Liver (tissue), 3 donors: ENCODE measurements at regions not wholly inside any gene's neighbourhood (a gene's known extent, or its start where the extent isn't known, plus 50 kb on each side); places are given as distances from the start of the nearest gene placed in this dataset.

Experiments
- EGR1 ChIP-seq, 2 donors: IDR thresholded peaks; 2 replicates each; pipeline ENCODE4 v1.6.1; 2016 to 2018; ENCODE audit warnings: antibody characterized with exemption in 2 of 2, low read depth in 2 of 2
- GABPA ChIP-seq, 2 donors: IDR thresholded peaks in 1 of 2; conservative IDR thresholded peaks in 1 of 2; 2 replicates each; pipeline ENCODE4 v1.6.1; 2016; ENCODE audit warnings: antibody characterized with exemption in 2 of 2, mild to moderate bottlenecking in 1 of 2, moderate library complexity in 1 of 2
- HNF4G ChIP-seq: IDR thresholded peaks from 2 replicates; pipeline ENCODE4 v1.6.1; 2016; ENCODE audit warnings: antibody characterized with exemption
- JUND ChIP-seq, 2 donors: IDR thresholded peaks; 2 replicates each; pipeline ENCODE4 v1.6.1; 2016; ENCODE audit warnings: antibody characterized with exemption in 2 of 2
- RAD21 ChIP-seq, 2 donors: IDR thresholded peaks; 2 replicates each; pipeline ENCODE4 v1.6.1; 2016; ENCODE audit warnings: antibody characterized with exemption in 2 of 2, mild to moderate bottlenecking in 2 of 2
- RXRA ChIP-seq, 2 donors: IDR thresholded peaks; 2 replicates each; pipeline ENCODE4 v1.6.1; 2017 to 2018; ENCODE audit warnings: antibody characterized with exemption in 2 of 2, mild to moderate bottlenecking in 1 of 2
- SP1 ChIP-seq: IDR thresholded peaks from 2 replicates; pipeline ENCODE4 v1.6.1; 2018; ENCODE audit warnings: antibody characterized with exemption, mild to moderate bottlenecking
- TAF1 ChIP-seq: conservative IDR thresholded peaks from 2 replicates; pipeline ENCODE4 v1.6.1; 2016; ENCODE audit warnings: antibody characterized with exemption, mild to moderate bottlenecking
- YY1 ChIP-seq: IDR thresholded peaks from 2 replicates; pipeline ENCODE4 v1.6.1; 2016; ENCODE audit warnings: antibody characterized with exemption, mild to moderate bottlenecking
- TF ChIP-seq, protein P1 (sequence below): IDR thresholded peaks from 2 replicates; pipeline ENCODE4 v1.6.1; 2016; ENCODE audit warnings: antibody characterized with exemption
- TF ChIP-seq, protein P2 (sequence below): fragments of 150-350 bp; IDR thresholded peaks from 2 replicates; pipeline ENCODE4 v1.5.1; 2017; ENCODE audit warnings: improper control_type of control experiment, low read depth, low read length; ENCODE audit not compliant: missing input control
- TF ChIP-seq, protein P3 (sequence below): IDR thresholded peaks from 2 replicates; pipeline ENCODE4 v1.6.1; 2016; ENCODE audit warnings: antibody characterized with exemption
- TF ChIP-seq, protein P4 (sequence below): IDR thresholded peaks from 2 replicates; pipeline ENCODE4 v1.6.1; 2016; ENCODE audit warnings: antibody characterized with exemption, mild to moderate bottlenecking
- donor health status: healthy.
- donor health status: healthy.

DNA sequence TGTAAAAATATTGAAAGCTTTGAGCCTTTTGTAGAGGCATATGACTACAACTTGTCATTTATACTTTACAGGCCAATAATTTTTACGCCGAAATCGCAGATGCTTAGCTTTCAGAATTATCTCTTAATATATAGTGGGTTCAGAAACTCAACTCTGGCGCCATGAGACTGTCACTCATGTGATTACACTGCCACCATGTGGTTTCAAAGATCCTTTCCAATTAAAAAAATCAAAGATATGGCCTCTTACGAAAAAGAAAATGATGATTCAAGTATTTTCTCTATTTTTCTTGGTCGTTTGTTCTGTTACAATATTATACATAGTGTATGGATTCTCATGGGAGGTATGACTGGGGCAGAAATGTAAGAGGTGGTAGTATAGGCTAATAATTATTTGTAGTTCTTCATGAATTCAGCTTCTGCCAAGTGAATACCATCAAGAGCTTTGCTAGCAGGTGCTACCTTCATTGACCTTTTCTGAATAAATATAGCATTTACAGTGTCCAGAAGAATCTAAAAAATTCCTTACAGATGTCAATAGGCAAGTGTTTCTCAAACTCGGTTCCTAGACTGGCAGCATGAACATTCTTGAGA, 751.7 kb upstream of the GOLIM4 start:
- TF ChIP-seq, protein P1, sequence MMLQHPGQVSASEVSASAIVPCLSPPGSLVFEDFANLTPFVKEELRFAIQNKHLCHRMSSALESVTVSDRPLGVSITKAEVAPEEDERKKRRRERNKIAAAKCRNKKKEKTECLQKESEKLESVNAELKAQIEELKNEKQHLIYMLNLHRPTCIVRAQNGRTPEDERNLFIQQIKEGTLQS = no peak
- TF ChIP-seq RAD21 (IDR thresholded peaks at IDR 0.05) (peak; percentile 82 to 83), TAF1 (no peak), GABPA (IDR thresholded peaks at IDR 0.05 in 1 of 2, conservative IDR thresholded peaks at IDR 0.05 in 1 of 2) (no peak), YY1 (no peak), RXRA (IDR thresholded peaks at IDR 0.05) (no peak), JUND (IDR thresholded peaks at IDR 0.05) (no peak), EGR1 (IDR thresholded peaks at IDR 0.05; ENCODE audit: low read depth in 2 of 2) (no peak), SP1 (no peak), HNF4G (no peak)
- TF ChIP-seq, protein P2, sequence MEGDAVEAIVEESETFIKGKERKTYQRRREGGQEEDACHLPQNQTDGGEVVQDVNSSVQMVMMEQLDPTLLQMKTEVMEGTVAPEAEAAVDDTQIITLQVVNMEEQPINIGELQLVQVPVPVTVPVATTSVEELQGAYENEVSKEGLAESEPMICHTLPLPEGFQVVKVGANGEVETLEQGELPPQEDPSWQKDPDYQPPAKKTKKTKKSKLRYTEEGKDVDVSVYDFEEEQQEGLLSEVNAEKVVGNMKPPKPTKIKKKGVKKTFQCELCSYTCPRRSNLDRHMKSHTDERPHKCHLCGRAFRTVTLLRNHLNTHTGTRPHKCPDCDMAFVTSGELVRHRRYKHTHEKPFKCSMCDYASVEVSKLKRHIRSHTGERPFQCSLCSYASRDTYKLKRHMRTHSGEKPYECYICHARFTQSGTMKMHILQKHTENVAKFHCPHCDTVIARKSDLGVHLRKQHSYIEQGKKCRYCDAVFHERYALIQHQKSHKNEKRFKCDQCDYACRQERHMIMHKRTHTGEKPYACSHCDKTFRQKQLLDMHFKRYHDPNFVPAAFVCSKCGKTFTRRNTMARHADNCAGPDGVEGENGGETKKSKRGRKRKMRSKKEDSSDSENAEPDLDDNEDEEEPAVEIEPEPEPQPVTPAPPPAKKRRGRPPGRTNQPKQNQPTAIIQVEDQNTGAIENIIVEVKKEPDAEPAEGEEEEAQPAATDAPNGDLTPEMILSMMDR = peak; percentile 49
- TF ChIP-seq, protein P3, sequence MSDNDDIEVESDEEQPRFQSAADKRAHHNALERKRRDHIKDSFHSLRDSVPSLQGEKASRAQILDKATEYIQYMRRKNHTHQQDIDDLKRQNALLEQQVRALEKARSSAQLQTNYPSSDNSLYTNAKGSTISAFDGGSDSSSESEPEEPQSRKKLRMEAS = no peak
- TF ChIP-seq, protein P4, sequence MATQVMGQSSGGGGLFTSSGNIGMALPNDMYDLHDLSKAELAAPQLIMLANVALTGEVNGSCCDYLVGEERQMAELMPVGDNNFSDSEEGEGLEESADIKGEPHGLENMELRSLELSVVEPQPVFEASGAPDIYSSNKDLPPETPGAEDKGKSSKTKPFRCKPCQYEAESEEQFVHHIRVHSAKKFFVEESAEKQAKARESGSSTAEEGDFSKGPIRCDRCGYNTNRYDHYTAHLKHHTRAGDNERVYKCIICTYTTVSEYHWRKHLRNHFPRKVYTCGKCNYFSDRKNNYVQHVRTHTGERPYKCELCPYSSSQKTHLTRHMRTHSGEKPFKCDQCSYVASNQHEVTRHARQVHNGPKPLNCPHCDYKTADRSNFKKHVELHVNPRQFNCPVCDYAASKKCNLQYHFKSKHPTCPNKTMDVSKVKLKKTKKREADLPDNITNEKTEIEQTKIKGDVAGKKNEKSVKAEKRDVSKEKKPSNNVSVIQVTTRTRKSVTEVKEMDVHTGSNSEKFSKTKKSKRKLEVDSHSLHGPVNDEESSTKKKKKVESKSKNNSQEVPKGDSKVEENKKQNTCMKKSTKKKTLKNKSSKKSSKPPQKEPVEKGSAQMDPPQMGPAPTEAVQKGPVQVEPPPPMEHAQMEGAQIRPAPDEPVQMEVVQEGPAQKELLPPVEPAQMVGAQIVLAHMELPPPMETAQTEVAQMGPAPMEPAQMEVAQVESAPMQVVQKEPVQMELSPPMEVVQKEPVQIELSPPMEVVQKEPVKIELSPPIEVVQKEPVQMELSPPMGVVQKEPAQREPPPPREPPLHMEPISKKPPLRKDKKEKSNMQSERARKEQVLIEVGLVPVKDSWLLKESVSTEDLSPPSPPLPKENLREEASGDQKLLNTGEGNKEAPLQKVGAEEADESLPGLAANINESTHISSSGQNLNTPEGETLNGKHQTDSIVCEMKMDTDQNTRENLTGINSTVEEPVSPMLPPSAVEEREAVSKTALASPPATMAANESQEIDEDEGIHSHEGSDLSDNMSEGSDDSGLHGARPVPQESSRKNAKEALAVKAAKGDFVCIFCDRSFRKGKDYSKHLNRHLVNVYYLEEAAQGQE = no peak
